ENCODE measurements at regions not wholly inside any gene's neighbourhood (a gene's known extent, or its start where the extent isn't known, plus 50 kb on each side); places are given as distances from the start of the nearest gene placed in this dataset.

DNA sequence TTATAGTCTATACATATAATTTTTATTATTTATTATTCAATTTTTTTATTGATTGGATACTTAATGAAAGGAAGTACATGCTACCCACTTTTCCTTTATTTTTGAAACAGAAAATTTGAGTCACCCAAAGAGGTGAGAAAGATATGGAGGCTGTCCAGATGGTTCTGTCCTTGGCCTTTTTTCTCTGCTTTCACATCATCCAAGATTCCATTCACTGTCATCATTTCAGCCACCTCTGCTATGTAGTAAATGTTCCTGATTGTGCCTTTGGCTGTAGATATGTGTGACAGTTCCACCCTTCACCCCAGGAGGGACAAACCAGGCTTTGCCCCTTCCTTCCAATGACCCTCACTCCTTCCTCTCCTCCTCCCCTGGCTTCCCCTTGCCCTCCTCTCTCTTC is 675.7 kb upstream of the ID2 start:
- DNase-seq (ENCODE audit: low spot score), result no peak

- DNase-seq (ENCODE audit: low spot score), result no peak
Measured at GRCh38 chr2:8006626-8007025, 675.2 kb upstream of the ID2 start.

DNA sequence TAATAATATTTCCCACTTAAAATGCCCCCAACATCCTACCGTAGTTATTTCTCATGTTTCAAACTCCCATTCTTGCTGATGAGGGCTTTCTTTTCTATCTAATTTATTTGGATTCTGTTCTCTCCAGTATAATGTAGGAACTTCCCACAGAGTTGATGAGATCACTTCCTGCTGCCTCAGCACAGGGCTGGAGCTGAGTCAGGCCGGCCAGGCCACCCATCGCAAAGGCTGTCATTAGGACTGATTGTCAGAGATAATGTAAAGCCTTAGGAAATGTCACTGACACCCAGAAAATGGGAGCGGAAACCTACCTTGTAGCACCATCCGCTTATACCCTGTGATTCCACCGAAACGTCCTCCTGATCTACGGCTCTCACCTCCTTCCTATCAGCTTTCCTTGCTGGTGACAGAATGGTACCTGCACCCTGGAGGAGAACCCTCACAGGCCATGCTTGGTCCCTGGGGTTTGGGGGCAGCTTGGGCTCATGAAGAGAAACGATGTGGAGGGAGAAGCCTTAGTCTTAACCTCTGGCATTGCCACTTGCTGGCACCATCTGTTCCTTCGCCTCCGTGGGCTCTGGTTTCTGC is 672.8 kb upstream of the ID2 start:
- no peak for DNase-seq (ENCODE audit: low spot score)

DNA sequence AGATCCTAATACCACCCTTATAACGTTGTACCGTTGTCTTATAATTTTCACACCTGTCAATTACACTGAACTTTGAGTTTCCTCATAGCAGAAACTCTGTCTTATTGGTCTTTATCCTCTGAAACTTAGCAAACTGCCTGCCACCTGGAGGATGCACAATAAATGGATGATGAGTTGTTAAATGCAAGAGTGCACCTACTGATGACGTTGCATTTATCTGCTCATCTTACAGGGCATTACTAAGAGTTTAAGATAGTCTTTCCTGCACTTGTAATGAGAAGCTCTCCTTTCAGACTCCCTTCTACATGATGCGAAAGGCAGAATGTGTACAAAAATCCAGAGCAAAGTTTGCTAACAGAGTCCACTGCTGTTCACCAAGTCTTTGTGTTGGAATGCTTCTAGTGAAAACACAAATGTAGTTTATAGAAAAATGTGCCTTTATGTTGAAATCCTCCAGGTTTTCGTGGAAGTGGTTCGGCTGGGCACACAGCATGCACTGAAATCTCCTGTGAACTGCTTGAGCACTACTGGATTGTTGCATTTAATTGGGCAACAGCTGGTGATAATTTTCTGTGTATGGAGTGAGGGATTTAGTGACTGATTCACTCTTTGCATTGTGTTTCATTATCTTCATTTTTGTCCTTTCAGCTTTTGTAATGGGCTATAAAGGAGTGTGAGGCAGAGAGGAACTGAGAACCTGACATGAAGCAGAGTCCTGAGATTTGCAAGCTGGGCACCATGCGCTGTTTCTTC is 665.8 kb upstream of the ID2 start:
- DNase-seq (ENCODE audit: low spot score), result no peak

- DNase-seq (ENCODE audit: low spot score), result no peak
Measured at GRCh38 chr2:8016688-8017087, 665.2 kb upstream of the ID2 start.

DNA sequence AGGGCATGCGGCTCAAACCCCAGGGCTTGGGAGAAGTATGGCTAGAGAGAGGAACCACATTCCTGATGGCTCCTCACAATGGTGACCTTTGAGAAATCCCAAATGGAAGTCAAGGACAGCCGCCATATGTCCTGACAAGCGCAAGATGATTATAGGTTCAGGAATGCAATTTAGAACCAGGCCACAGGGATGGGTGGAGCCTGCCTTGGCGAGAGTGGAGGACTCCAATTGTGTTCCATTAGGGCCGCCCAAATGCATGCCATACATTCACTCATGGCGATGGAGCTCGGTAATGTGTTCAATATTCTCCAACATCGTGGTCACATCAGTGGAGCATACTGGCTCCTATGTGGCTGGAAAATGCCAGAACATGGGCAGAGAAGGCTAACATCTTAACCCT is 662.9 kb upstream of the ID2 start:
- DNase-seq (ENCODE audit: low spot score), result no peak

GRCh38 chr2:8019934-8020333 is 661.9 kb upstream of the ID2 start:
- DNase-seq (ENCODE audit: low spot score), result no peak

DNA sequence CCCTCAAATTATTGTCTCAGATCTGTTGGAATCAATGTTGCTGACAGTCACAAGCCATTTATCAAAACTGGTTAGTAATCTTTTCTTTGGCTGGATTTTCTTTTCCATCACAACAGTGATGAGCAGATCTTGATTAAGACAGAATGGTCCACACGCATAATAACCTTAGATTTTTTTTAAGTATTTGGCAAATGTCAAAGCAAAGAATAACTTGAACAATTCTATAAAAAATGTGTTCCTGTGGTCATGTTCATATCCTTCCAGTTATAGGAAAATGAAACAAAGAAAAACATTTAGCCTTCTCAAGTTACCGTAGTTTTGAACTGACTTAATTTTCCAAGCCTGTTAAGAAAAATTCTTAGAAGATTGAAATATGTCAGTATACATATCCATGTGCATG is 659.9 kb upstream of the ID2 start:
- DNase-seq (ENCODE audit: low spot score), result no peak

GRCh38 chr2:8022908-8023640 is 658.8 kb upstream of the ID2 start:
- no peak for DNase-seq (ENCODE audit: low spot score)

DNA sequence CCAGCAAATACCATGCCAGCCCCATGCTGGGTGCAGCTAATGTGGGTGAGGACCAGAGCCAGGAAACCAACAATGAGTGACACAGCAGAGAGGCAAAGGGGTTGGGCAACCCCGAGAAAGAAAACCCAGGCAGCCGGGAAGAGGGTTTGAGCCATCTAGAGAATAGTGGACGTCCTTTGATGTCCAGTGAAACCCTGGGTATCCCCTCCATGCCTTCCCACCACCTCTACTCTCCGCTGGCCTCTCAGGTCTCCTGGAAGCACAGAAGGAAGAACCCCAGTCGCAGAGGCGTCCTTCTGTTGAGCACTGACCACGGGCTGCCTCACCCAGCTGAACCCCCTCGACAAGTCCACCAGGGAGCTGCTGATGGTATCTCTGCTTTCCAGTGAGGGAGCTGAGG is 657.4 kb upstream of the ID2 start:
- DNase-seq (ENCODE audit: low spot score), result no peak

GRCh38 chr2:8026381-8026780 is 655.5 kb upstream of the ID2 start:
- no peak for DNase-seq (ENCODE audit: low spot score)

DNA sequence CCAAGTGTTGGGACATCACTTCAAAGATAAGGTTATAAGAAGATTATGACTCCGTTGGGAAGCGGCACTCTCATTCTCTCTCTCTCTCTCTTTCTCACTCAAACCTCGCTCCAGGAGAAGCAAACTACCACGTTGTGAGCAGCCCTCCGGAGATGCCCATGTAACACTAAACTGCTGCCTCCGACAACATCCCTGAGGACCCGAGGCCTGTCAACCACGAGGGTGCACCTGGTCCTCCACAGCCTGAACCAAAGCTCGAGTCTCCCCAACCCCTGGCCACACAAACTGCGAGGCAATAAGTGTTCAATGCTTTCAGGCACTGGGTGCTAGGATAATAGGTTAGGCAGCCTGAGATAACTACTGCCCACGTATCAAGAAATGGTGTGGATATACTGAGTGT is 654.5 kb upstream of the ID2 start:
- DNase-seq (ENCODE audit: low spot score), result no peak

DNA sequence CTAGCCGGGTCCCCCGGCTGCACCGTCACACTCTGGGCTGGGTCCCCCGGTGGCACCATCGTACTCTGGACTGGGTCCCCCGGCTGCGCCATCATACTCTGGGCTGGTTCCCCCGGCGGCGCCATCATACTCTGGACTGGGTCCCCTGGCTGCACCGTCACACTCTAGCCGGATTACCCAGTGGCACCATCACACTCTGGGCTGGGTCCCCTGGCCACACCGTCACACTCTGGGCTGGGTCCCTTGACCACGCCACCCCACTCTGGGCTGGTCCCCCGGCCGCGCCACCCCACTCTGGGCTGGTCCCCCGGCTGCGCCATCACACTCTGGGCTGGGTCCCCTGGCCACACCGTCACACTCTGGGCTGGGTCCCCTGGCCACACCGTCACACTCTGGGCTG is 653.8 kb upstream of the ID2 start:
- DNase-seq (ENCODE audit: low spot score), result no peak

- DNase-seq (ENCODE audit: low spot score), result no peak
Measured at GRCh38 chr2:8028436-8028835, 653.4 kb upstream of the ID2 start.

DNA sequence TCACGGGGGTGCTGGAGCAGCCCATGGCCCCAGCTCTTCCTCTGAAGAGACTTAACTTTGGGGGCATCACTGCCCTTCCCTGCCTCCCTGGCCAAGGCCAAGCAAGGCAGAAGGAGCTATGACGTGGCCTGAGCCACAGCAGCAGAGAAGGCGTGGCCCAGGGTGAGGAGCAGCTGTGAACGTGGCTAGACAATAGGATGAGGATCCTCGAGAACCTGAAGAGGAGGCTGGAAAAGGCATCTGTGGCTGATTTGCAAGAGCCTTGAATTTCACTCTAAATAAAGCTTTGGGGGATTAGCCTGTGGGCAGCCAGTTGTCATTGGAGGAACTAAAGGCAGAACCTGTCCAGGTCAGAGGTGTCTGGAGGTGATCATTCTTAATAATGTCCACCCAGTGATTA is 652.9 kb upstream of the ID2 start:
- no peak for DNase-seq (ENCODE audit: low spot score)

- no peak for DNase-seq (ENCODE audit: low spot score)
Measured at GRCh38 chr2:8030573-8031303, 651.1 kb upstream of the ID2 start.

DNA sequence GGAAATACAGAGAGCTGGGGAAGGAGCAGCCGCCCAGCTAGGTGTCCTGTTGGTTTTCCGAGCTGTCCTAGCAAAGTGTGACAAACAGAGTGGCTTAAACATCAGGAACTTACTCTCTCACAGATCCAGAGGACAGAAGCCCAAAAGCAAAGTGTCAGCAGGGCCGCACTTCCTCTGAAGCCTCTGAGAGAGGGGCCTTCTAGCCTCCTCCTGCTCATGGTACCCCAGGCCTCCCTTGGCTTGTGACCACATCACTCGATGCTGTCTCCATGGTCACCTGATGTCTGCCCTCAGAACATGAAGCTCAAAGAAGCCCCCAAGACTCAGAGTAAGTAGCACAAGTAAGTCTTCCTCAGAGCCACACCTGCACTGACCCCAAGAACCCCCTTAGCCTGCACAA is 650.5 kb upstream of the ID2 start:
- DNase-seq (ENCODE audit: low spot score), result no peak

DNA sequence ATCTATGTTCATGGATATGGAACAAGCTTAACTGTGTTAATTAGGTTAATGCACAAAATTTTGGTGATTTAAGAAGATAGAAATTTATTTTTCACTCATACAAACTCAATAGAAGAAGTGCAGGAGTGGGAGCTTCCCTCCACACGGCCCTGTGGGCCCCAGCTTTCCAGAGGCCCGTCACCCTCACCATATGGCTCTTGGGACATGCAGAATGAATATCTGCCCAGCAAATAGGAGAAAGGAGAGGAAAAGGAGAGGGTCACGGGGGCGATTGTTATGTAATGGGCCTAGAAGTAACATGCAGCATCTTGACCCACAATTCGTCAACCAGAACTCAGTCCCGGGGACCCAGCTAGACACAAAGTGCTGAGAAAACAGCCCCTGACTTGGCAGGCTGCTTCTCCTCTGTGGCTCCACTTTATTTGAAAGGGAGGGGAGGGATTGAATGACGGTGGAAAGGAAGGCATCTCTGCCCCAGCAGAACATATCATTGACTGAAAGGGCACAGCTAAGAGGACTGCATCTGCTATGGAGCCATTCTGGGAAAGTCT is 648.2 kb upstream of the ID2 start:
- DNase-seq (ENCODE audit: low spot score), result no peak

- no peak for DNase-seq (ENCODE audit: low spot score)
Measured at GRCh38 chr2:8036366-8036765, 645.5 kb upstream of the ID2 start.

DNA sequence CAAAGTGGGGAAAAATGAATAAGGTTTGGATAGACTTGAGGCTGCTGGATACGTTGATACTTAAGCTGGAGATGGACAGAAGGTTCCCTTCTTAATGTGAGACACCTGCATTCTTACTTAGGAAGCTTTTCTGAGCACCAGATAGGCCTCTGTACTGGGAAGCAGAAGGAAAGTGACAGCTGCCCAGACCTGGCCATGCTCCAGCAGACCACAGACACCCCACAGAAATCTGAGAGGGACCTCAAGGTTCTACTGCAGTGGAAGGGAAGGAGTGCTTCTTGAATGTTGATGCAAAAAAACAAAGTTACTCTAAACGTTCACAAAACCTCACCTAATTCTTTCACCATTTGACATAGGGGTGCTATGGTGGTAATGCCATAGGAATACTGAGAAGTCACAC is 642.1 kb upstream of the ID2 start:
- no peak for DNase-seq (ENCODE audit: low spot score)

DNA sequence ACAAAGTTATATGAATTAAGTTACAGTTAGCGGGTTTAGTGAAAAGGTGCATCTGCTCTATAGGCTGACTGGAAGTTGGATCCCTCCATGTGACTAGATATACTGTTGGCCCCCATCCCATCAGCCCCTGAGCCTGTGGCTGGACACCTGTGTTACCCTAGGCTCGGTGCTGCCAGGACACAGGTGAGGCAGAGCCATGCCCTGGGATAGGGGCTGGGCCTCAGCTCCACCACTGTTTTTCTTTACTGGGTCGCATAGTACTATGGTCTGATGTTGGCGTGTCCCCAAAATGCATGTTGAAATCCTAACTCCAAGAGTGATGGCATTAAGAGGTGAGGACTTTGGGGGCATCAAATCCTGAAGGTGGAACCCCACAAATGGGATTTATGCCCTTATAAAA is 638.6 kb upstream of the ID2 start:
- DNase-seq (ENCODE audit: low spot score), result no peak

DNA sequence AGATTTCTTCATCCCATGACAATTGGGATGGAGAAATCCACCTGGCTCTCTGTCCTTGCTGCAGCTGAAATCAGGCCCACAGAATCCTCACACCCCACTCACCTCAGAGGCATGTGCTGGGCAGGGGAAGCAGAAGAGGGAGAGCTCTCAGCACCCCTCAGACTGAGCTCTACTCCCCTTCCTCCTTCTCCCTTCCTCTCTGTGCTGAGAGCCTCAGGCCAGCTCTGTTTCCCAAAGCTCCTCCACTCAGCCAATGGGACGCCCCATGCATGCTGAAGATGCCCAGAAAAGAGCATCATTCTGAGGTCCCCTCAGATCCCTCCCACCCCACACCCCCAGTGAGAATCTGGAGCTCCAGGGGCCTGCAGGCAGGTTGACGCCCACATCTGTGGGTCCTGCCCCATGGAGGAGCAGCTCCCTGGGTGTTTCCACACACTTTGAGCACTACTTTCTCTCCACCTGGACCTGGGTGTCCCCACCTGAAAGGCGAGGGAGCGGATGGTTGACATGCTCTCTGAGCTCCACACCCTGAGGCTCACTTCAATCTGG is 637.7 kb upstream of the ID2 start:
- no peak for DNase-seq (ENCODE audit: low spot score)

Data from mucosa of gallbladder (tissue), 1 donor.